SHP77 treated with DMSO at 0.1 percent for 48 hours (cell line): ENCODE measurements at regions not wholly inside any gene's neighbourhood (a gene's known extent, or its start where the extent isn't known, plus 50 kb on each side); places are given as distances from the start of the nearest gene placed in this dataset.
A peak's percentile ranks its signal among the peaks of the same experiment; 100 is the strongest.
"Not testable (repeated sequence)": the region's sequence is repeated elsewhere in the genome, so short reads cannot be mapped to it uniquely, and the experiment has no call there.

Experiments used
- DNase-seq: peaks from one replicate; lab custom pipeline; 2025; lab: John Stamatoyannopoulos, UW

DNA sequence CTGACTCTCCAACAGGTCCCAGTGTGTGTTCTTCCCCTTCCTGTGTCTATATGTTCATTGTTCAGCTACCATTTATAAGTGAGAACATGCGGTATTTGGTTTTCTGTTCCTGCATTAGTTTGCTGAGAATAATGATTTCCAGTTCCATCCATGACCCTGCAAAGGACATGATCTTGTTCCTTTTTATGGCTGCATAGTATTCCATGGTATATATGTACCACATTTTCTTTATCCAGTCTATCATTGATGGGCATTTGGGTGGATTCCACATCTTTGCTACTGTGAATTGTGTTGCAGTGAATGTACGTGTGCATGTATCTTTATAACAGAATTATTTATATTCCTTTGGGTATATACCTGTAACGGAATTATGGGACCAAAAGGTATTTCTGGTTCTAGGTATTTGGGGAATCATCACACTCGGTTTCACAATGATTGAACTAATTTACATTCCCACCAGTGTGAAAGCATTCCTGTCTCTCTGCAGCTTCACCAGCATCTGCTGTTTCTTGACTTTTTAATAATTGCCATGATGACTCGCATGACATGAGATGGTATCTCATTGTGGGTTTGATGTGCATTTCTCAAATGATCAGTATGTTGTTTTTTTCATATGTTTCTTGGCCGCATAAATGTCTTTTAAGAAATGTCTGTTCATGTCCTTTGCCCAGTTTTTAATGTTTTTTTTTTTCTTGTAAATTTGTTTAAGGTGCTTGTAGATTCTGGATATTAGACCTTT is 60.2 kb downstream of the LSMEM1 start:
- no peak for DNase-seq

DNA sequence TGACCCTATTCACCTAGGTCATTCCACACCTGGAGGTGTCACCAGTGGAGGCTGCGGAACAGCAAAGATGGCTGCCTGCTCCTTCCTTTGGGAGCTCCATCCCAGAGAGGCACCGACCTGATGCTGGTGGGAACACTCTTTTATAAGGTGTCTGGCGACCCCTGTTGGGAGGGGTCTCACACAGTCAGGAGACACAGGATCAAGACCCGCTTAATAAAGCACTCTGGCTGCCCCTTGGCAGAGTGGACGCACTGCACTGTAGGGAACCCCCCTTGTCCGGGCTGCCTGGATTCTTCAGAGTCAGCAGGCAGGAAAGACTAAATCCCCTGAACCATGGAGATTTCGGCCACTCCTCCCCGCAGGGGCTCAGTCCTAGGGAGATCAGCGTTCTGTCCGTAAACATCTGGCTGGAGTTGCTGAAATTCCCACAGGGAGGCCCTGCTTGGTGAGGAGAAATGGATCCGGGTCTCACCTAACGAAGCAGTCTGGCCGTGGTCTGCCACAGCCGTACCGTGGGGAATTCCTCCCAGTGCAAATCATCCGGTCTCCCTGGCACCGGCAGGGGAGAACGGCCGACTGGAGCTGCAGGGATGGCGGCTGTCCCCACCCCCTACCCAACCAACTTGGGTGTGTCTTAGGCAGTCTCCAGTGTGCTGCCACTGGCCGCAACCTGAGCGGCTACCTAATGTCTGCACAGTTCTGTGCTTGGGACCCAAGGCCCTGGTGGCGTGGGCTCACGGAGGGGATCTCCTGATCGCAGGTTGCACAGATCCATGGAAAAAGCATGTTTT is 66.1 kb downstream of the LSMEM1 start:
- DNase-seq = no peak

- no peak for DNase-seq
Measured at GRCh38 chr7:112547916-112548315, 67.1 kb downstream of the LSMEM1 start.

DNA sequence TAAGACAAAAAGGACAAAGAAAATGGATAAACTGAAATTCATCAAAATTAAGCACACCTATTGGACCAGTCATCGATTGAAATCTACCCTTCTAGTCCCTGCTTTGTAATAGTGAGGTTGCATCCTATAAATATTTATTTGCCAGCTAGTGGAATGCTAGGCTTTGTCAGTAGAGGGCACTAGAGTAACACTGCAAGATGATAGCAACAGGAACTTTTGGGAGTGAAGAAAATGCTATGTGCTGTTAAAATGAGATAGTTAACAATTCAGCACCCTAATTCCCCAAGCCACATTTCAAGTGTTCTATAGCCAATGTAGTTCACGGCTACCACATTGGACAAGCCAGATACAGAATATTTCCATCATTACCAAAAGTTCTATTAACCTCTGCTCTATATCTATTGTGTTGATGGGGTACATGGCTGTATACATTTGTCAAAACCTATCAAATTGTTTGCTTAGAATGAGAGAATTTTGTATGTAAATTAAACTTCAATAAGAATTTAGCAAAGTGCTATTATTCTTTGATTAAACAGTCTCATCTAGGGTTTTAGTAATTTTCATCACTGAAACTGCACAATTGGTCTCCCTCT is 69.8 kb downstream of the LSMEM1 start:
- DNase-seq = peak; percentile 5

- DNase-seq = not testable (repeated sequence)
Measured at GRCh38 chr7:112551521-112551920, 70.7 kb downstream of the LSMEM1 start.

- no peak for DNase-seq
Measured at GRCh38 chr7:112554591-112554990, 73.8 kb downstream of the LSMEM1 start.

DNA sequence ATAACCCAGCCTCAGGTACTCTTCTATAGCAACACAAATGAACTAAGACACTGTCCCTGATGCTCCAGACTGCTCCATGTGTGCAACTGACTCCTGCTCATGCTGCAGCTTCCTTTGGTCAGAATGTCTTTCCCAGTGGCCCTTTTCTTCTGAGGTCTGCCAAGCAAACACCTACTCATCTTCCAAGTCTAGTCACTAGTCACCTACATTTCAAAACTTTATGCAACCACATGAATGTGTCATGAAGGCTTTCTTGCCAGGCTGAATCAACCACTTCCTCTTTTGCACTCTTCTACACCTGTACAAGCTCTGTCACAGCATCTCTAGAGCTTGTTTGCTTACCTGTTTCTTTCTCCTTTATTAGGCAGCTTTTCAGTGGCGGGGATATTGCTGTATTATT is 75.8 kb downstream of the LSMEM1 start:
- no peak for DNase-seq

GRCh38 chr7:112566442-112567324 is 85.9 kb downstream of the LSMEM1 start:
- no peak for DNase-seq

DNA sequence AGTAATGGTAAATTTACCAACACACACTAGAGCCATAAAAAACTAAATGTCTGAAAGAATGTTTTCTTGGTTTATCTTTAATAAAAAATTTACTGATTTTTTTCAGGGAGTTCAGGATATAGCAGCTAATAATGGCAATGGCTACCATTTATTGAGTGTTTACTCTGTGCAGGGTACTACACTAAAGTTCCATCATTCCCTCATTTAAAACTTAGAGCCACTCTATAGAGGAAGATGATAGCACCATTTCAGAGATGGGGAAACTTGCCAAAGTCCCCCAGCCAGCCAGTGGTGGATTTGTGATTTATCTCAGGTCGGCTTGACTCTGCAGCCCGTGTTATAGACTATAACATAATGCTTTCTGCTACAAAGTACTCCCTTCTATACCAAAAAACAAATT is 86.6 kb downstream of the LSMEM1 start:
- no peak for DNase-seq

GRCh38 chr7:112571852-112572607 is 91.2 kb downstream of the LSMEM1 start:
- DNase-seq = no peak

DNA sequence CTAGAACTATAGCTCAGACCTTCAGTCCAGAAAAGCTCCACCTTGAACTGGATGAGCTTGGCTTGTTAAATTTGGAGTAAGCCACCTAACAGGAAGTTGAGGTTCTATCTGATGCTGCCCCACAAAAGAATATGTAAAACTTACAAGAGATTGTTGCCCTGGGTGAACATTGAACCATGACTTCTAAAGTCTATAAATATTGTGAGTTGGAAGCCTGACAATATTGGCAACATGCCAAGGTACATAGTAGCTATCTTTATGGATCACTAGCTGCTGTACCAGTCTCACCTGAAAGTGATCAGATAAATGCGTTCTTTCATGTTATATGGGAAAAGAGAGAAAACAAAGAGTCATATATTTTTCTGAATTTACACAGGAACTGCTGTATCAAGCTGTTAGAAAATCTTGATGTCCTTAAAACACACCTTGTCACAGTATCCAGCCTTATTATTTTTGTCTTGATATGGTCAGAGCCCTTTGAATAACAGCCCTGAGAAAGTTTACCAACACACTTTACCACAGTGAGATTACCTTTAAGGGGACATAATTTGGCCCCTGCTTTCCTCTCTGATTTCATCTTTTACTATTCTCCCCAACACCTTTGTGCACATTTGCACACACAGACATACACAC is 92.0 kb downstream of the LSMEM1 start:
- no peak for DNase-seq

- no peak for DNase-seq
Measured at GRCh38 chr7:112573302-112574039, 92.7 kb downstream of the LSMEM1 start.

DNA sequence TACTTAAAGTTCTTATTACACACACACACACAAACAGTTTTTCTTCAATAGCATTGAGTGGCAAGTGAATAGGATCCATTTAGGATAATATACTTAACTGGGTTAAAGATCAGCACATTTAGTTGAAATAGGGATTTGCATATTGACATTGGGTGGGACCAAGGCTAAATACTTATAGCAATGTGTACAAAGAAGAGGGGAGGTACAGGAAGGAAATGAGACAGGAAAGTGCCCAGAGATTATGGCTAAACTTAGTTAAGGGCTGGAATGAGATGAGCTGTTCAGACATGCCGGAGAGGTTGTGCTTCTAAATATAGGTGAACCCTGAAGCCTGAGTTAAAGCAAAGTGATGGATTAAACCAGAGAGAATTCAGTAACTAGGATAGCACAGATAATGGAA is 95.1 kb downstream of the LSMEM1 start:
- no peak for DNase-seq

GRCh38 chr7:112579388-112579787 is 98.6 kb downstream of the LSMEM1 start:
- no peak for DNase-seq

GRCh38 chr7:112580717-112581435 is 100.1 kb downstream of the LSMEM1 start:
- DNase-seq = no peak

- no peak for DNase-seq
Measured at GRCh38 chr7:112581529-112581928, 100.7 kb downstream of the LSMEM1 start.

DNA sequence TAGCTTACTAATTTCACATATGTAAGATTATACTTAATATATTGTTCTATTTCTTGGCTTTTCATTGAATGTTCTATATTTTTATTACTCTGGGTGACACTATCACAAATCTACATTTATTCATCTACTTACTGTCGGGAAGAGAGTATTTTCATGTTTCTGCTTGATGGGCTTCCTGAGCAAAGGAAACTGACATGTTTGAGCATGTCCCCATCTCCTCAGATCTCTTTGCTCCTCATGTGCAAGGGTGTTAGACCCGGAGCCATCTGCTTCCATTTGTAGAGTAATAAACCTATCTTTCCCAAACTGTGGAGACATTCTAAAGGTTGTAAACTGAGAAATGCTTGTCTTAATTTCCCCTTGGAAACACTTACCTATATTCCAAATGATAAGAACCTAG is 103.5 kb downstream of the LSMEM1 start:
- no peak for DNase-seq

DNA sequence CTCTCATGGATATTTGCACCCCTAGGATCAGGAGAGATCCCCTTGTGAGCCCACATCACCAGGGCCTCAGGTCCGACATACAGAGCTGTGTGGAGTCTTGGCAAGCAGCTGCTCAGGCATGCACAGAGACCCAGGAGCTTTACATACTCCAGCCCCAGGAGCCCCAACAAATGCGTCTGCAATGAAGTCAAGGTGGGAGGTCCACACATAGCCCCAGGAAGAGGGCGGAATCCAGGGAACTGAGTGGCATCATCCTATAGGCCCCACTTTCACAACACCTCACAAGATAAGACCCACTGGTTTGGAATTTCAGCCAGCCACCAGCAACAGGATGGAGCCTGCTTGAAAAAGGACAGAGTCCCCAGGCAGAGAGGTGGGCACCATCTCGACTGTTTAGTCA is 106.7 kb downstream of the LSMEM1 start:
- DNase-seq = no peak

GRCh38 chr7:112592565-112593263 is 111.9 kb downstream of the LSMEM1 start:
- DNase-seq = not testable (repeated sequence)
